CD4-positive, CD25-positive, alpha-beta regulatory T cell (primary cell): ENCODE measurements at regions not wholly inside any gene's neighbourhood (a gene's known extent, or its start where the extent isn't known, plus 50 kb on each side); places are given as distances from the start of the nearest gene placed in this dataset.

Source experiments
- ATAC-seq, 2 donors: fragments of 150-1000 bp; cut with Tn5 transposase; one replicate each; pipeline ENCODE4 v1.10.0; 2021; ENCODE audit warnings: low read depth in 2 of 2, moderate number of reproducible peaks in 2 of 2, moderate library complexity in 1 of 2
- DNase-seq, 3 donors: peaks; one replicate each; pipeline versions ENCODE4 v3.0.0 to v3.0.0-alpha.2; 2012 to 2022; ENCODE audit warnings: mixed read lengths in 1 of 3
- H3K27ac ChIP-seq: one replicate; pipeline ENCODE4 v1.7.0; 2013; ENCODE audit warnings: mild to moderate bottlenecking, low read length; ENCODE audit not compliant: insufficient read depth, poor library complexity, severe bottlenecking
- H3K27me3 ChIP-seq: one replicate; pipeline ENCODE4 v1.7.0; 2013; ENCODE audit warnings: low read length; ENCODE audit not compliant: control insufficient read depth, insufficient read depth
- H3K36me3 ChIP-seq: one replicate; pipeline ENCODE4 v1.7.0; 2013; ENCODE audit warnings: mild to moderate bottlenecking, low read length, moderate library complexity; ENCODE audit not compliant: control insufficient read depth, insufficient read depth
- H3K4me1 ChIP-seq: 2 replicates; pipeline ENCODE4 v1.7.0; 2013; ENCODE audit warnings: mild to moderate bottlenecking, low read length; ENCODE audit not compliant: insufficient read depth, control insufficient read depth, poor library complexity, severe bottlenecking
- H3K4me3 ChIP-seq: one replicate; pipeline ENCODE4 v1.7.0; 2013; ENCODE audit warnings: low read depth, mild to moderate bottlenecking, low read length, moderate library complexity
- H3K9me3 ChIP-seq, 2 experiments: 1 replicate in 1 of 2; 2 replicates in 1 of 2; pipeline ENCODE4 v1.7.0; 2013; ENCODE audit warnings: low read length in 2 of 2, mild to moderate bottlenecking in 1 of 2, moderate library complexity in 1 of 2; ENCODE audit not compliant: control insufficient read depth in 2 of 2
- H3K27ac Mint-ChIP-seq, 3 donors: one replicate each; pipeline ENCODE4 v1.8.0; 2020 to 2022; ENCODE audit warnings: mild to moderate bottlenecking in 3 of 3, mixed read lengths in 3 of 3, moderate library complexity in 2 of 3
- H3K27me3 Mint-ChIP-seq: one replicate; pipeline ENCODE4 v1.8.0; 2022; ENCODE audit warnings: mild to moderate bottlenecking, mixed read lengths
- H3K36me3 Mint-ChIP-seq: one replicate; pipeline ENCODE4 v1.8.0; 2020; ENCODE audit warnings: mixed read lengths
- H3K4me1 Mint-ChIP-seq, 4 donors: one replicate each; pipeline ENCODE4 v1.8.0; 2020 to 2022; ENCODE audit warnings: mixed read lengths in 4 of 4, mild to moderate bottlenecking in 1 of 4
- H3K4me3 Mint-ChIP-seq, 4 donors: one replicate each; pipeline ENCODE4 v1.8.0; 2020 to 2022; ENCODE audit warnings: mild to moderate bottlenecking in 4 of 4, mixed read lengths in 4 of 4, moderate library complexity in 3 of 4
- H3K9me3 Mint-ChIP-seq, 7 donors: one replicate each; pipeline ENCODE4 v1.8.0; 2020 to 2022; ENCODE audit warnings: mixed read lengths in 7 of 7, mild to moderate bottlenecking in 3 of 7, moderate library complexity in 2 of 7

DNA sequence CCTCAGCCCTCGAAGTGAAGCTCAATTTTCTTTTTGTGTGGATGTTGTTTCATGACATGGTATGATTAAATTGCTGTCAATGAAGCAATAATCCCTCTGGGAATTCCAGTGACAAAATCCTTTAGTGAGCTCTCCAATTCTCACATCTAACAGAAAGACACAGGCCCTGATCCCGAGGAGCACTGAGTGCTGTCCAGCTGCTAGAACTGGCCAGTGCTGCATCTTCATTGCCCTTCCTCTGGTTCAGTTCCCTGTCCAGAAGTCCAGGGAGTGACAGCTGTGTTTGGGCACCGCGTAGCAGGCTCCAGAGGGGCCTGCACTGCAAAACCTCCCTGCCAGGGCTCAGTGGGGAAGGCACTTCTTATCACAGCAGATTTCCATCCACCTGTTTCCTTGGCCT, 516.8 kb upstream of the ATP11B start:
- H3K9me3 Mint-ChIP-seq, result peaks cover 0 to 5% (median 3%) of the 10 kb centered on the region in 7 donors

GRCh38 chr3:182284793-182285192, 508.5 kb upstream of the ATP11B start:
- Histone ChIP-seq H3K36me3 (no peaks in the 10 kb centered on the region), H3K4me1 (no peaks in the 10 kb centered on the region), H3K27ac (no peak overlapping the region), H3K4me3 (no peak overlapping the region), H3K9me3 (no peaks in the 10 kb centered on the region), H3K27me3 (no peaks in the 10 kb centered on the region)
- Mint-ChIP-seq H3K9me3 (peaks cover 0 to 5% (median 1%) of the 10 kb centered on the region in 7 donors), H3K27me3 (no peaks in the 10 kb centered on the region), H3K27ac (no peak overlapping the region), H3K4me3 (no peak overlapping the region), H3K36me3 (no peaks in the 10 kb centered on the region), H3K4me1 (no peaks in the 10 kb centered on the region)
- ATAC-seq (no peak), DNase-seq (no peak)

More for the DNA sequence above, 516.8 kb upstream of the ATP11B start:
- Mint-ChIP-seq H3K4me1 (no peaks in the 10 kb centered on the region), H3K36me3 (no peaks in the 10 kb centered on the region), H3K4me3 (no peak overlapping the region), H3K27me3 (no peaks in the 10 kb centered on the region), H3K27ac (no peak overlapping the region)
- ATAC-seq, result no peak
- Histone ChIP-seq H3K27ac (no peak overlapping the region), H3K4me3 (no peak overlapping the region), H3K4me1 (no peaks in the 10 kb centered on the region), H3K27me3 (no peaks in the 10 kb centered on the region), H3K36me3 (no peaks in the 10 kb centered on the region), H3K9me3 (no peaks in the 10 kb centered on the region)
- no peak for DNase-seq

GRCh38 chr3:182292591-182292990, 500.7 kb upstream of the ATP11B start:
- no peak overlapping the region for H3K27ac Mint-ChIP-seq
- H3K27me3 Mint-ChIP-seq, result no peaks in the 10 kb centered on the region
- H3K4me1 Mint-ChIP-seq, result no peaks in the 10 kb centered on the region
- H3K27ac ChIP-seq, result no peak overlapping the region
- no peaks in the 10 kb centered on the region for H3K27me3 ChIP-seq
- H3K4me3 ChIP-seq, result no peak overlapping the region
- ATAC-seq, result no peak
- no peaks in the 10 kb centered on the region for H3K4me1 ChIP-seq
- H3K4me3 Mint-ChIP-seq, result no peak overlapping the region
- peaks cover 0 to 3% (median 0%) of the 10 kb centered on the region in 7 donors for H3K9me3 Mint-ChIP-seq
- H3K9me3 ChIP-seq, result no peaks in the 10 kb centered on the region
- no peak for DNase-seq
- H3K36me3 Mint-ChIP-seq, result no peaks in the 10 kb centered on the region
- no peaks in the 10 kb centered on the region for H3K36me3 ChIP-seq

DNA sequence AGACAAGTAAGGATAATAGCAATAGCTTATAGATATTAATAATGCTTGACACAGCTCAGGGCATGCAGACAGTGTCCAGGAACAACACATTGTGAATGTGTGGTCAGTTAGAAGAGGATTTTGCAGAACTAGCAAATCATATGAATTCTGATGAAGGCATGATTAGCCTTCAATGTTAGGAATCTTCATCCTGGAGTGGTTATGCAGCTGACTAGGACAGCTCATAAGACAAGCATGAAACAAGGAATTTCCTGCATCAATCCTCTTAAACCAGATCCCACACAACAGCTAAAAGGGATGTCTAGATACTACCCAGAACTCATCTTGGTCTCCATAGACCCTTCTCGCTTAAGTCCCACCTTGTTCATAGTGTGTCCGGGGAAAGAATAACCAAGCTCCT, 499.0 kb upstream of the ATP11B start:
- Histone ChIP-seq H3K9me3 (no peaks in the 10 kb centered on the region), H3K36me3 (no peaks in the 10 kb centered on the region), H3K27me3 (no peaks in the 10 kb centered on the region), H3K27ac (no peak overlapping the region), H3K4me3 (no peak overlapping the region), H3K4me1 (no peaks in the 10 kb centered on the region)
- H3K27ac Mint-ChIP-seq, result no peak overlapping the region
- no peak overlapping the region for H3K4me3 Mint-ChIP-seq
- no peaks in the 10 kb centered on the region for H3K27me3 Mint-ChIP-seq
- no peak for DNase-seq
- peaks cover 0 to 3% (median 0%) of the 10 kb centered on the region in 7 donors for H3K9me3 Mint-ChIP-seq
- no peaks in the 10 kb centered on the region for H3K36me3 Mint-ChIP-seq
- no peak for ATAC-seq
- H3K4me1 Mint-ChIP-seq, result no peaks in the 10 kb centered on the region

DNA sequence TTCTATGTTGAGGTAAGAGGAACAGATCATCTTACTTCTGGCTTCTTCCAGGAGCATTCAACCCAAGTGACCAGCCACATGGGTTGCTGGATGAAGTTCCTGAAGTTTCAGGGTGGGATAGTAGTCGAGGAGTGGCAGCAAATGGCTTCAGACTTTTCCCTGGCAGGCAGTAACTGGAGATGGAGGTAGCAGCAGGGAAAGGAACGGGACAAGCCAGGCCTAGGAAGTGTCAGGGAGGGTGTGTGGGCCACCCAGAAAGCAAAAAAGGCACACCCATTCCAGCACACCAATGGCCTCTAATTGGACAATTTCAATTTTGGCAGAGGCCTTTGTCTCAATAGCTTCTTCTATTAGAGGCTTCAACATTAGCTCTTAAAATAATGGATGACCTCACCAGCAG, 498.6 kb upstream of the ATP11B start:
- H3K4me3 Mint-ChIP-seq, result no peak overlapping the region
- no peak for ATAC-seq

DNA sequence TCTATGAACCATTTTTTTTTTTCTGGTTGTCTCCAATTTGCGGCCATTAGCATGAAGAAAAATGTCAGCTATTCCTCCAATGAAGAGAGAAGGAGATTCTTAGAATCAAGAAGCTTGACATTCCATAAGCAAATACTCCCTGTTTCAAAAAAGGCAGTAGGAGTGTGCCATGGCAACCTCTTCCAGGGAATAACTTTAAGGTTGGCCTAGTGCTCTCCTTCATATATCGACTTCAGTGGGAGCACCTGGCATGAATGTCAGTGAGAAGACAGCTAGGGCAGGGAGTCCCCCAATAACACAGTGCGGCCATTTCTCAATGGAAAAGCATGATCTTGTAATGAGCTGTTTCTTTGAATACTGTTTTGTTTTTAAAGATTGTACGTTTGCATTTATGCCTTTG, 493.0 kb upstream of the ATP11B start:
- Histone ChIP-seq H3K4me1 (no peaks in the 10 kb centered on the region), H3K36me3 (no peaks in the 10 kb centered on the region), H3K9me3 (no peaks in the 10 kb centered on the region), H3K27me3 (no peaks in the 10 kb centered on the region), H3K27ac (no peak overlapping the region), H3K4me3 (no peak overlapping the region)
- no peaks in the 10 kb centered on the region for H3K27me3 Mint-ChIP-seq
- ATAC-seq (no peak), DNase-seq (no peak)
- H3K36me3 Mint-ChIP-seq, result no peaks in the 10 kb centered on the region
- H3K4me3 Mint-ChIP-seq, result no peak overlapping the region
- no peak overlapping the region for H3K27ac Mint-ChIP-seq
- H3K4me1 Mint-ChIP-seq, result no peaks in the 10 kb centered on the region
- H3K9me3 Mint-ChIP-seq, result peaks cover 0 to 4% (median 0%) of the 10 kb centered on the region in 7 donors

More for the DNA sequence above, 498.6 kb upstream of the ATP11B start:
- H3K27ac Mint-ChIP-seq, result no peak overlapping the region
- H3K4me1 Mint-ChIP-seq, result no peaks in the 10 kb centered on the region
- DNase-seq, result no peak
- no peaks in the 10 kb centered on the region for H3K4me1 ChIP-seq
- H3K9me3 ChIP-seq, result no peaks in the 10 kb centered on the region
- no peak overlapping the region for H3K27ac ChIP-seq
- no peaks in the 10 kb centered on the region for H3K27me3 Mint-ChIP-seq
- no peaks in the 10 kb centered on the region for H3K27me3 ChIP-seq
- H3K4me3 ChIP-seq, result no peak overlapping the region
- H3K36me3 Mint-ChIP-seq, result no peaks in the 10 kb centered on the region
- peaks cover 0 to 3% (median 0%) of the 10 kb centered on the region in 7 donors for H3K9me3 Mint-ChIP-seq
- no peaks in the 10 kb centered on the region for H3K36me3 ChIP-seq

- no peak for DNase-seq
- no peak overlapping the region for H3K4me3 Mint-ChIP-seq
- no peak overlapping the region for H3K27ac Mint-ChIP-seq
- H3K9me3 ChIP-seq, result no peaks in the 10 kb centered on the region
- no peak for ATAC-seq
- no peaks in the 10 kb centered on the region for H3K4me1 Mint-ChIP-seq
- no peaks in the 10 kb centered on the region for H3K4me1 ChIP-seq
- H3K36me3 ChIP-seq, result no peaks in the 10 kb centered on the region
- H3K4me3 ChIP-seq, result no peak overlapping the region
- peaks cover 0 to 4% (median 0%) of the 10 kb centered on the region in 7 donors for H3K9me3 Mint-ChIP-seq
- no peaks in the 10 kb centered on the region for H3K36me3 Mint-ChIP-seq
- H3K27me3 Mint-ChIP-seq, result no peaks in the 10 kb centered on the region
- H3K27ac ChIP-seq, result no peak overlapping the region
- no peaks in the 10 kb centered on the region for H3K27me3 ChIP-seq
These were observed 490.1 kb upstream of the ATP11B start for GRCh38 chr3:182303169-182303568.

DNA sequence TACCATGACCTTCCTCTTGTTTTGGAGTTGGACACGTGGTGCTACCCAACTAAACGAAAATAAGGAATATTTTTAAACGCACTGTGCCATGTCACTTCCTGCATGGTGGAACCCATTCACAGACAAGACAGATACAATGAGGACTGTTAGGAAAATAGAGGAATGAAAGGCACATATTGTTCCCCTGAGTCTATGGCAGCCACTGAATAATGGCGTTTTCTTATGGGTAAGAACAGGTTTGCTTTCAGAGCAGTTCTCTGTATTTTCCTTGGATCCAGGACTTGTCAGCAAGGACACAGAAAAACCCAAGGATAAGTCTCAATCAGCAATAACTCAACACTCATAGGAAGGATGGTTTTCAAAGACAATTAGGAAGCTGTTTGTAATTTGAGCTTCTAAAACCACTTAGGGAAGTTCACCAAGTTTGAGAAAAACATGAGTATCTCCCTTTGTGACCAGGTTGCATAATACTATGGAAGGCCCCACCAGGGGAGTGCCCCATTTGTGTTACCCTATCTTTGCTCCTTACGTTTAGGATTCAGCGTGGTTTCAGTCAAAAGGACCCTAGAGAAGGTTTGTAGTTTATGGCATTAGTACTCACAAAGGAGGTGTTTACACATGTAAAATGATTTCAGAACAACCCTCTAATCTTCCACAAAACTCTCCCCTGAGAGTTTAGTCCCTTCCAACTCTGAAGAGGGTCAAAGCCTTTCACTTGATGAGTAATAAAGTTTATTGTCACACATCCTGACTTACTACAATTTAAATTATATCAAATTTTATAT, 487.2 kb upstream of the ATP11B start:
- Mint-ChIP-seq H3K4me3 (no peak overlapping the region), H3K9me3 (peaks cover 0 to 4% (median 0%) of the 10 kb centered on the region in 7 donors), H3K4me1 (no peaks in the 10 kb centered on the region), H3K27ac (no peak overlapping the region), H3K36me3 (no peaks in the 10 kb centered on the region), H3K27me3 (no peaks in the 10 kb centered on the region)
- DNase-seq (no peak), ATAC-seq (no peak)
- Histone ChIP-seq H3K36me3 (no peaks in the 10 kb centered on the region), H3K4me1 (no peaks in the 10 kb centered on the region), H3K4me3 (no peak overlapping the region), H3K27me3 (no peaks in the 10 kb centered on the region), H3K27ac (no peak overlapping the region), H3K9me3 (no peaks in the 10 kb centered on the region)
